OCI-LY3 (cell line): ENCODE measurements at regions not wholly inside any gene's neighbourhood (a gene's known extent, or its start where the extent isn't known, plus 50 kb on each side); places are given as distances from the start of the nearest gene placed in this dataset.
"Not testable (repeated sequence)": the region's sequence is repeated elsewhere in the genome, so short reads cannot be mapped to it uniquely, and the experiment has no call there.

ENCODE experiments used
- CTCF ChIP-seq: fragments of 200-600, 300-600 bp; sonication (generic); IDR thresholded peaks from 2 replicates; pipeline ENCODE4 v1.5.1; 2014; ENCODE audit warnings: antibody characterized with exemption, low read length, low read depth
- EZH2phosphoT487 ChIP-seq: fragments of 200-600 bp; shearing (Covaris generic); IDR thresholded peaks from 2 replicates; pipeline ENCODE4 v1.6.1; 2018; ENCODE audit warnings: antibody characterized with exemption, mixed run types, low read depth

DNA sequence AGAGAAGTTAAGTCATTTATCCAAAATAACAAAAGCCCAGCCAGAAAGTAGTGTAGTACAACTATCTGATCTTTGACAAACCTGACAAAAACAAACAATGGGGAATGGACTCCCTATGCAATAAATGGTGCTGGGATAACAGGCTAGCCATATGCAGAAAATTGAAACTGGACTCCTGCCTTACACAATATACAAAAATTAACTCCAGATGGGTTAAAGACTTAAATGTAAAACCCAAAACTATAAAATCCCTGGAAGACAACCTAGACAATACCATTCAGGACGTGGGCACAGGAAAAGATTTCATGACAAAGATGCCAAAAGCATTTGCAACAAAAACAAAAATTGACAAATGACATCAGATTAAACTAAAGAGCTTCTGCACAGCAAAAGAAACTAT, 561.4 kb upstream of the CHAC2 start:
- TF ChIP-seq CTCF, EZH2phosphoT487: not testable (repeated sequence)
